ENCODE measurements at regions not wholly inside any gene's neighbourhood (a gene's known extent, or its start where the extent isn't known, plus 50 kb on each side); places are given as distances from the start of the nearest gene placed in this dataset.

GRCh38 chr3:72217570-72217969, 432.6 kb upstream of the PROK2 start:
- CTCF ChIA-PET = no interaction called here
- no peak for DNase-seq (ENCODE audit: low spot score)
- H3K9me3 ChIP-seq (ENCODE audit: low read depth, low read length, poor library complexity, severe bottlenecking) = no peaks in the 10 kb centered on the region
- intact Hi-C loops (cut with micrococcal nuclease; ENCODE audit: unreplicated experiment) = no loop called here
- no peak overlapping the region for H3K27ac ChIP-seq (ENCODE audit: low read depth, low read length, poor library complexity, severe bottlenecking)
- no TSS peak for BruUV-seq (replicated peaks)
- H3K4me1 ChIP-seq (ENCODE audit: insufficient read depth, low read length, poor library complexity, severe bottlenecking) = no peaks in the 10 kb centered on the region
- no peaks in the 10 kb centered on the region for H3K27me3 ChIP-seq (replicated peaks; ENCODE audit: insufficient read depth, low read depth, low read length, poor library complexity)
- TF ChIP-seq EZH2 (IDR thresholded peaks at IDR 0.05; ENCODE audit: borderline replicate concordance, low read depth, low read length, poor library complexity, severe bottlenecking) (no peak), CTCF (conservative IDR thresholded peaks at IDR 0.05; ENCODE audit: low read depth, low read length) (no peak)
- POLR2A ChIA-PET (ENCODE audit: low non-redundant PET) = no interaction called here
- H3K4me3 ChIP-seq (ENCODE audit: low read depth, low read length, poor library complexity, severe bottlenecking) = no peak overlapping the region
- H3K36me3 ChIP-seq (ENCODE audit: insufficient read depth, low read length, poor library complexity, severe bottlenecking) = no peaks in the 10 kb centered on the region

- H3K27ac ChIP-seq (ENCODE audit: low read depth, low read length, poor library complexity, severe bottlenecking) = no peak overlapping the region
- H3K36me3 ChIP-seq (ENCODE audit: insufficient read depth, low read length, poor library complexity, severe bottlenecking) = no peaks in the 10 kb centered on the region
- ChIA-PET CTCF (no interaction called here), POLR2A (ENCODE audit: low non-redundant PET) (no interaction called here)
- no peak for DNase-seq (ENCODE audit: low spot score)
- intact Hi-C loops (cut with micrococcal nuclease; ENCODE audit: unreplicated experiment) = no loop called here
- no peak overlapping the region for H3K4me3 ChIP-seq (ENCODE audit: low read depth, low read length, poor library complexity, severe bottlenecking)
- BruUV-seq (replicated peaks) = no TSS peak
- H3K27me3 ChIP-seq (replicated peaks; ENCODE audit: insufficient read depth, low read depth, low read length, poor library complexity) = no peaks in the 10 kb centered on the region
- TF ChIP-seq EZH2 (IDR thresholded peaks at IDR 0.05; ENCODE audit: borderline replicate concordance, low read depth, low read length, poor library complexity, severe bottlenecking) (no peak), CTCF (conservative IDR thresholded peaks at IDR 0.05; ENCODE audit: low read depth, low read length) (no peak)
- no peaks in the 10 kb centered on the region for H3K9me3 ChIP-seq (ENCODE audit: low read depth, low read length, poor library complexity, severe bottlenecking)
- H3K4me1 ChIP-seq (ENCODE audit: insufficient read depth, low read length, poor library complexity, severe bottlenecking) = no peaks in the 10 kb centered on the region
Measured at GRCh38 chr3:72214066-72214951, 429.4 kb upstream of the PROK2 start.

- BruUV-seq (replicated peaks) = no TSS peak
- CTCF ChIA-PET = no interaction called here
- TF ChIP-seq EZH2 (IDR thresholded peaks at IDR 0.05; ENCODE audit: borderline replicate concordance, low read depth, low read length, poor library complexity, severe bottlenecking) = no peak
- no peak for TF ChIP-seq CTCF (conservative IDR thresholded peaks at IDR 0.05; ENCODE audit: low read depth, low read length)
- intact Hi-C loops (cut with micrococcal nuclease; ENCODE audit: unreplicated experiment) = no loop called here
- no peaks in the 10 kb centered on the region for H3K9me3 ChIP-seq (ENCODE audit: low read depth, low read length, poor library complexity, severe bottlenecking)
- H3K4me3 ChIP-seq (ENCODE audit: low read depth, low read length, poor library complexity, severe bottlenecking) = no peak overlapping the region
- H3K27me3 ChIP-seq (replicated peaks; ENCODE audit: insufficient read depth, low read depth, low read length, poor library complexity) = no peaks in the 10 kb centered on the region
- no peak for DNase-seq (ENCODE audit: low spot score)
- no peaks in the 10 kb centered on the region for H3K36me3 ChIP-seq (ENCODE audit: insufficient read depth, low read length, poor library complexity, severe bottlenecking)
- POLR2A ChIA-PET (ENCODE audit: low non-redundant PET) = no interaction called here
- H3K4me1 ChIP-seq (ENCODE audit: insufficient read depth, low read length, poor library complexity, severe bottlenecking) = no peaks in the 10 kb centered on the region
- H3K27ac ChIP-seq (ENCODE audit: low read depth, low read length, poor library complexity, severe bottlenecking) = no peak overlapping the region
Measured at GRCh38 chr3:72213296-72214065, 428.5 kb upstream of the PROK2 start.
